ENCODE measurements at regions not wholly inside any gene's neighbourhood (a gene's known extent, or its start where the extent isn't known, plus 50 kb on each side); places are given as distances from the start of the nearest gene placed in this dataset.

DNA sequence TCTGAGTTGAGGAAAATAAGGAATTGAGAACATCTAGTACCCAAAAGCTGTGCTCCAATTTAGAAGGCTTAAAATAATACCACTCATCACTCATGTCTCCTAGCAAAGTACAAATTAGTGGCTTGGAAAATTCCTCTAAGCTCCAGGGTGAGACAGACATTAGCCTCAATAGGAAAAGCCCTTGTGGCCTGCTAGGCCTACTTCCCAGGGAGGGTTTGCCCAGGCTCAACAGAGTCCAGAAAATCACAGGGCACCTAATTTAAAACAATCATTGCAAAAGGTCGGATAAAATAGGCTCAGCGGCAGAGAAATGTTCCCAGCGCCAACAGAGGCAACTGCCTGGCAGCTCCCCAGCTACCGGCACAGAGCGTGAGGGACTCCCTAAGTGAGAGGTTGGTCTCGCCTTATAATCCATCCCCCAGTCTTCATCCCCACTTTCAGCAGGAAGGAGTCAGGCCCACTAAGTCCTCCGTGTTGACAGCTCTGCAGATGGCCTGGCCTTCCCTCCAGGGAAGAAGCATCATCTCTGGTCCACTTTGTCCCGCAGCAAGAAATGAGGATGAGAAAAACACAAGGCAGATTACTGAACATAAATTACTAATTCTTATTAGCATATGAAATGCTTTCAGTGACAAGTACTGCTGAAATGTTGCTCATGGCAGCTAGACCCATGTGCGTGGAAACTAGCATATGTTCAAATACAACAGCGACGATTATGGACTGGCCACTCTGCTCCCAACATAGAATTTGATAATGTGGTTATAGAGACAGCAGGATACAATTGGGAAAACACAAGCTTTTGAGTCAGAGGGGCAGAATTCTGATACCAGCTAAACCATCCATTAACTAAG lies 1177.7 kb upstream of the AUTS2 start:
- TF ChIP-seq, protein P1, sequence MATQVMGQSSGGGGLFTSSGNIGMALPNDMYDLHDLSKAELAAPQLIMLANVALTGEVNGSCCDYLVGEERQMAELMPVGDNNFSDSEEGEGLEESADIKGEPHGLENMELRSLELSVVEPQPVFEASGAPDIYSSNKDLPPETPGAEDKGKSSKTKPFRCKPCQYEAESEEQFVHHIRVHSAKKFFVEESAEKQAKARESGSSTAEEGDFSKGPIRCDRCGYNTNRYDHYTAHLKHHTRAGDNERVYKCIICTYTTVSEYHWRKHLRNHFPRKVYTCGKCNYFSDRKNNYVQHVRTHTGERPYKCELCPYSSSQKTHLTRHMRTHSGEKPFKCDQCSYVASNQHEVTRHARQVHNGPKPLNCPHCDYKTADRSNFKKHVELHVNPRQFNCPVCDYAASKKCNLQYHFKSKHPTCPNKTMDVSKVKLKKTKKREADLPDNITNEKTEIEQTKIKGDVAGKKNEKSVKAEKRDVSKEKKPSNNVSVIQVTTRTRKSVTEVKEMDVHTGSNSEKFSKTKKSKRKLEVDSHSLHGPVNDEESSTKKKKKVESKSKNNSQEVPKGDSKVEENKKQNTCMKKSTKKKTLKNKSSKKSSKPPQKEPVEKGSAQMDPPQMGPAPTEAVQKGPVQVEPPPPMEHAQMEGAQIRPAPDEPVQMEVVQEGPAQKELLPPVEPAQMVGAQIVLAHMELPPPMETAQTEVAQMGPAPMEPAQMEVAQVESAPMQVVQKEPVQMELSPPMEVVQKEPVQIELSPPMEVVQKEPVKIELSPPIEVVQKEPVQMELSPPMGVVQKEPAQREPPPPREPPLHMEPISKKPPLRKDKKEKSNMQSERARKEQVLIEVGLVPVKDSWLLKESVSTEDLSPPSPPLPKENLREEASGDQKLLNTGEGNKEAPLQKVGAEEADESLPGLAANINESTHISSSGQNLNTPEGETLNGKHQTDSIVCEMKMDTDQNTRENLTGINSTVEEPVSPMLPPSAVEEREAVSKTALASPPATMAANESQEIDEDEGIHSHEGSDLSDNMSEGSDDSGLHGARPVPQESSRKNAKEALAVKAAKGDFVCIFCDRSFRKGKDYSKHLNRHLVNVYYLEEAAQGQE (IDR thresholded peaks at IDR 0.05) = no peak
- TF ChIP-seq JUND (IDR thresholded peaks at IDR 0.05) = no peak
- TF ChIP-seq, protein P2, sequence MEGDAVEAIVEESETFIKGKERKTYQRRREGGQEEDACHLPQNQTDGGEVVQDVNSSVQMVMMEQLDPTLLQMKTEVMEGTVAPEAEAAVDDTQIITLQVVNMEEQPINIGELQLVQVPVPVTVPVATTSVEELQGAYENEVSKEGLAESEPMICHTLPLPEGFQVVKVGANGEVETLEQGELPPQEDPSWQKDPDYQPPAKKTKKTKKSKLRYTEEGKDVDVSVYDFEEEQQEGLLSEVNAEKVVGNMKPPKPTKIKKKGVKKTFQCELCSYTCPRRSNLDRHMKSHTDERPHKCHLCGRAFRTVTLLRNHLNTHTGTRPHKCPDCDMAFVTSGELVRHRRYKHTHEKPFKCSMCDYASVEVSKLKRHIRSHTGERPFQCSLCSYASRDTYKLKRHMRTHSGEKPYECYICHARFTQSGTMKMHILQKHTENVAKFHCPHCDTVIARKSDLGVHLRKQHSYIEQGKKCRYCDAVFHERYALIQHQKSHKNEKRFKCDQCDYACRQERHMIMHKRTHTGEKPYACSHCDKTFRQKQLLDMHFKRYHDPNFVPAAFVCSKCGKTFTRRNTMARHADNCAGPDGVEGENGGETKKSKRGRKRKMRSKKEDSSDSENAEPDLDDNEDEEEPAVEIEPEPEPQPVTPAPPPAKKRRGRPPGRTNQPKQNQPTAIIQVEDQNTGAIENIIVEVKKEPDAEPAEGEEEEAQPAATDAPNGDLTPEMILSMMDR (IDR thresholded peaks at IDR 0.05; ENCODE audit: low read depth, low read length, missing input control) = no peak
